Kasumi-1 (cell line): ENCODE measurements at regions not wholly inside any gene's neighbourhood (a gene's known extent, or its start where the extent isn't known, plus 50 kb on each side); places are given as distances from the start of the nearest gene placed in this dataset.
"Not testable (repeated sequence)": the region's sequence is repeated elsewhere in the genome, so short reads cannot be mapped to it uniquely, and the experiment has no call there.

Source experiments
- DNase-seq, 2 experiments: peaks; one replicate each; lab custom pipeline; 2025; lab: John Stamatoyannopoulos, UW

DNA sequence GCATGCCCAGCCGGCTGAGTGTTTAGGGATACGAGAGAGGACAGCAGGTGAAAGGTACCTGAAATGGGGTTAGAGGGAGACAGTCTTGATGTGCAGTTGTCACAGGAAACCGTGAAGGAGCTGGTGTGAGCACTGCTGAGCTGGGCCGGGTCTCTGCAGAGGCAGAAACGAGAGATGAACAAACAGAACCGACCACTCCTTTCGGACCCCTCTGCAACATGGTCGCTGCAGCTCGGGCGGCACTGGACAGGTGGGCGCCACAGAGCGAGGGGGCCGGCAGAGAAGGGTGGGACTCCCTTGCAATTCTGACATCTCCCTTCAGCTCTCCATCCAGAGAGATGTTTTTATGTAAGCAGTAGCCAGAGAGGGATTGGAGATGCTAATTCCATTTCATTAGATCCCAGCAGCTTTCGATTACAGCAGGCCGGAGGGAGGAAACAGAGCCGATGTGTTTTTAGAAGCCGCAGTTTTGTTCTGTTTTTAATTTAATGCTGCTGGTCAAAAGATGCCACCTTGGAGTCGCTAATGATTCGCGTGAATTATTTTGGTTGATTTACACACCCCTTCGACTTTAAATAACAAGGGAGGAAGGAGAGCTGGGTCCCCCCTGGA, 86.3 kb upstream of the RPL38 start:
- DNase-seq = no peak

GRCh38 chr17:74117999-74118421, 85.5 kb upstream of the RPL38 start:
- no peak for DNase-seq

GRCh38 chr17:74118504-74118903, 85.0 kb upstream of the RPL38 start:
- DNase-seq = no peak

DNA sequence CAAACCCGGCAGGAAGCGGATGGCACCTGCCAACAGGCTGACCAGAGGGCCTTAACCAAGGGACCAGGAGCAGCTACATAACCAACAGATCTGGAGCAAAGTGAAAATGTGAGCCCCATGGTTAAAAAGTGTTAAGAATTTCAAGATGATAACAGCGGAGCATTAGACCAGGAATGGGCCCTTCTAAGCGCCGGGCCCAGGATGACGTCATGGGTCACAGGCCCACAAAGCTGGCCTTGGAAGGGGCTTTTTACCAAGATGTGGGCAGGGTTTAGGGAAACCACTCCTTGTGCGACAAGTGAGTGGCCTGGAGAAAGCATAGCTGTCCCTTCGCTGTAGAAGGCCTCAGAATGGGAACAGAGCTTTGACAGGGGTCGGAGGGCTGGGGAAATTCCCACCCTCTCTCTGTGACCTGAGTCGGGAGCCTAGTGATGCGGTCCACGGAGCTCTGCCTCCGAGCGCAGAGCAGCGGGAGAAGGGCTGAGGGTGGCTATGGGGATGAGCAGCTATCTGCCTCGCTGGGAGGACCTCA, 84.4 kb upstream of the RPL38 start:
- DNase-seq = no peak

DNA sequence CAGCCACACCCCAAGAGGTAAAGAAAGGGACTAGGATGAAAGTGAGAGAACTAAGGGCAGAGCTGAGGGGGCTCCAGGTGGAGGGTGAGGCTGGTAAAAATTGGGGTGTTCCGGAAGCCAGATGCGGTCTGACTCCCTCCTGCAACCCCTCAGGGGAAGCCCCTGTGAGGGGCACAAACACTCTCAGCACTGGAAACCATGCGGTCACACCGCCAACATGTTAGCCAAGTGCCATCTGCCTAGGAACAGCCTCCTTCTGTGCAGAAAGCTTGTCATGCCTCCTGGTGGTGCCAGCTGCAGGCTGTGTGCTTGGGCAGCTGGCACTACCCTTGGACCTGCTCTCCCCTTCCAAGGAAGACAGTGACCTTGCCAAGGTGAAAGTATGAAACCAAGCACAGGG, 83.5 kb upstream of the RPL38 start:
- no peak for DNase-seq

GRCh38 chr17:74123350-74123749, 80.1 kb upstream of the RPL38 start:
- no peak for DNase-seq

GRCh38 chr17:74123866-74124444, 79.5 kb upstream of the RPL38 start:
- no peak for DNase-seq

GRCh38 chr17:74125156-74125555, 78.3 kb upstream of the RPL38 start:
- DNase-seq = no peak

GRCh38 chr17:74126179-74126900, 77.1 kb upstream of the RPL38 start:
- no peak for DNase-seq

DNA sequence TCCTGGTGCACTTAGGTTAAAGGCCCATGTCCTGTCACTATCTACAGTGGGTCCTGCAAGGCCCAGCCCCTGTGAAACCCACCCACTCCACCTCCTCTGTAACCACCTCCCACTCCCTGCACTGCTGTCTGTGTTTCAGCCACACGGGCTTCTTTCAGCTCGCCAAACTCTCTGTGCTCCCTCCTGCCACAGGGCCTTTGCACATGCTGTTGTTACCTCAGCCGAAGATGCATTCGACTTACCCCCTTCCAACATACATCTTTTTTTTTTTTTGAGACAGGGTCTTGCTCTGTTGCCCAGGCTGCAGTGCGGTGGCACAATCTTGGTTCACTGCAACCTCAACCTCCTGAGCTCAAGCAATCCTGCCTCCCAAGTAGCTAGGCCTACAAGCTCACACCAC, 76.5 kb upstream of the RPL38 start:
- DNase-seq = no peak

- DNase-seq = no peak
Observed at GRCh38 chr17:74128456-74129211, 74.8 kb upstream of the RPL38 start.

DNA sequence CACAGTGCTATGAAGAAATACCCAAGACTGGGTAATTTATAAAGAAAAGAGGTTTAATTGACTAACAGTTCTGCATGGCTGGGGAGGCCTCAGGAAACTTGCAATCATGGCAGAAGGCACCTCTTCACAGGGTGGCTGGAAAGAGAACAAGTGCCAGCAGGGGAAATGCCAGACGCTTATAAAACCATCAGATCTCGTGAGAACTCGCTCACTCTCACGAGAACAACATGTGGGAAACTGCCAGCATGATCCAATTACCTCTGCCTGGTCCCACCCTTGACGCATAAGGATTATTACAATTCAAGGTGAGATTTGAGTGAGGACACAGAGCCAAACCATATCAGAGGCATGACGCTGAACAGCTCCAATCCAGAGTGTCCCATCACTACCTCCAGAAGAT, 73.7 kb upstream of the RPL38 start:
- DNase-seq = not testable (repeated sequence)

DNA sequence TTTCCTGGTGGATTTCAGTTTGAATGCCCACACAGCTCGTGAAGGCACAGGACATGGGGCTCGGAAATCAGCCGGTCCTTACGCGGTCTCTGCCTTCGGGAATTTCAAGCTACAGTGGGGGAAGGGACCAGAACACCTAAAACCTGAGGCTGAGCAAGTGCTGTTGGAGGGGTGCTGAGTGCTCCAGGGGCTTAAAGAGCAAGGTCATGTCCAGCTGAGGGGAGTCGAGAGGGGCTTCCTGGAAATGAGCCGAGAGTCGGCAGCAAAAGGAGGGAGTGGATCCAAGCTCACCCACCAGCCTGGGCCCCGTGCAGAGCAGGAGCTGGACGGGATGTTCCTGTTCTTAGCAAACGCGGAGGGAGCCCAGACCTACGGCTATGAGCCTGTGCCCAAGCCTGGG, 73.2 kb upstream of the RPL38 start:
- no peak for DNase-seq

- no peak for DNase-seq
Observed at GRCh38 chr17:74130841-74131240, 72.6 kb upstream of the RPL38 start.

DNA sequence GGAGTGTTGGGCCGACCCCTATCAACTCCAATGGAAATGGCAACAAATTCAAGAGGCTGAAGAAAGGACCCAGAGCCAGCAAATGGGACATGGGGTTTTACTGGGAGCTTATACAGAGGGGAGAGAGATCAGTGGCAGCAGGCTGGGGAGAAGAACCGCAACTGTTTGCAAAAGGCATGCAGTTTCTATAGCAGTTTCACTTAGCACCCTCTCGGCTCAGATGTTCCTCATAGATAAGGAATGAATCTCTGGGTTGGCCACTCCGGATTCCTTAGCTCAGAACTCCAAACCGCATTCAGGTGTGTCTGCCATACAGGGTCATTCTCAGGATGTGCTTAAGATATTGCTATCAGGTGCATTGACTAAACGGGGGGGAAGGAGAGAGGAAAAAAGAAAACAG, 71.1 kb upstream of the RPL38 start:
- no peak for DNase-seq

DNA sequence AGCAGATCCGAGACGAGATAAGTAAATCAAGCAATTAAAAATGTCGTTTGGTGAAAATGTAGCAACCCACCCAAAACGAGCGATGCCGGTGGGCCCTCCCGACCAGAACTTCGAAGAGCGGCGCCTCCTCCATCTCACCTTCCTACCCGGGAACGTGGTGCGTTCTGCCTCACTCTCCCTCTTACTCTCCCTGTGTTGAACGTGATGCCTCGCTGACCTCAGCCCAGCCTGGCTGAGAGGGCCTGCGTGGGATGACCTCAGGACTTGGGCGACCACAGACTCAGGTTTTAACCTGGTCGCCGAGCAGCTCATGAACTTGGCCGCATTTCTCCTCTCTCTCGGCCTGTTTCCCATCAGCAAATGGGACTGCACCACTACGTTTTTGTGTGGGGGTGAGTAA, 69.7 kb upstream of the RPL38 start:
- no peak for DNase-seq

GRCh38 chr17:74134234-74134633, 69.2 kb upstream of the RPL38 start:
- DNase-seq = not testable (repeated sequence)

DNA sequence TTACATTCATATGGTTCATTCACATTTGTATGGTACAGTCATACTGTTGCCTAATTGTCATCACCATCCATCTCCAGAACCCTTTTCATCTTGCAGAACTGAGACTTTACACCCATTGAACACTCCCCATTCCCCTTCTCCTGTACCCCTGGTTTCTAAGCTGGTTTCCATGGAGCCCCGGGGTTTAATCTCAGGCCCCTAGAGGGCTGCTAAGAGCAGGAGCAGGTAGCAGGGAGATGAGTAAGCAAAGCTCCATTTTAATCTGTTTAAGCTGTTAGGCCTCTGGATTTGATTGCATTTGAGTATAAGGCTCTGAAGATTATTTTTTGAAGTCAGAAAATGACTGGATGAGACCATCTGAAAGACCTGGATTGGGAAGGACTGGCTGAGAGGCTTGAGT, 68.5 kb upstream of the RPL38 start:
- no peak for DNase-seq

GRCh38 chr17:74135391-74136167, 67.9 kb upstream of the RPL38 start:
- DNase-seq = no peak

- DNase-seq = no peak
Observed at GRCh38 chr17:74137416-74137815, 66.1 kb upstream of the RPL38 start.

DNA sequence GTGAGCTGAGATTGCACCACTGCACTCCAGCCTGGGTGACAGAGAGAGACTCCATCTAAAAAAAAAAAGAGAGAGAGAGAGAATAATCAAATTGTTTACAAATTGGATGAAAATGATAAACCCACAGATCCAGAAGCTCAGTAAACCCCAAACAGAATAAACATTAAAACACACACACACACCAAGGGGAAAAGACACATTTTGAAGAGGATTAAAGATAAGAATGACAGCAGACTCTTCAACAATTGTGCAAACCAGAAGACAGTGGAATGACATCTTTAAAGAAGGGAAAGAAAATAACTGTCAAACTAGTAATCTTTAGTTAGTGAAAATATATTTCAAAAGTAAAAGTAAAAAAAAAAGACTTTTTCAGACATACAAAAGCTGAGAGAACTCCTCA, 64.4 kb upstream of the RPL38 start:
- no peak for DNase-seq

DNA sequence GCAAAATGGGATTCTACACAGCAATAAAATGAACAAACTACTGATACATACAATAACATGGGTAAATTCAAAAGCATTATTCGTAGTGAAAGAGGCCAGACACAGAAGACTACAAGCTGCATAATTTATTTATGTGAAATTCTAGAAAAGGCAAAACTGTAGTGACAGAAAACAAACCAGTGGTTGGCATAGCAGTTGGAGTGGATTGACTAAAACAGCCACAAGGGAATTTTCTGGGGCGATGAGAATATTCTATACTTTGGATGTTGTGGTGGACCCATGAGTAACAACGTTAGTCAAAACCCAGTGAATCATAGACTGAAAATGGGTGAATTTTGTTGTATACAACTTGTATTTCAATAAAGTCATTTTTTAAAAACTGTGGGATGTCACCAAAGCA, 63.2 kb upstream of the RPL38 start:
- DNase-seq = no peak
